ENCODE measurements at regions not wholly inside any gene's neighbourhood (a gene's known extent, or its start where the extent isn't known, plus 50 kb on each side); places are given as distances from the start of the nearest gene placed in this dataset.
A peak's percentile ranks its signal among the peaks of the same experiment; 100 is the strongest.

DNA sequence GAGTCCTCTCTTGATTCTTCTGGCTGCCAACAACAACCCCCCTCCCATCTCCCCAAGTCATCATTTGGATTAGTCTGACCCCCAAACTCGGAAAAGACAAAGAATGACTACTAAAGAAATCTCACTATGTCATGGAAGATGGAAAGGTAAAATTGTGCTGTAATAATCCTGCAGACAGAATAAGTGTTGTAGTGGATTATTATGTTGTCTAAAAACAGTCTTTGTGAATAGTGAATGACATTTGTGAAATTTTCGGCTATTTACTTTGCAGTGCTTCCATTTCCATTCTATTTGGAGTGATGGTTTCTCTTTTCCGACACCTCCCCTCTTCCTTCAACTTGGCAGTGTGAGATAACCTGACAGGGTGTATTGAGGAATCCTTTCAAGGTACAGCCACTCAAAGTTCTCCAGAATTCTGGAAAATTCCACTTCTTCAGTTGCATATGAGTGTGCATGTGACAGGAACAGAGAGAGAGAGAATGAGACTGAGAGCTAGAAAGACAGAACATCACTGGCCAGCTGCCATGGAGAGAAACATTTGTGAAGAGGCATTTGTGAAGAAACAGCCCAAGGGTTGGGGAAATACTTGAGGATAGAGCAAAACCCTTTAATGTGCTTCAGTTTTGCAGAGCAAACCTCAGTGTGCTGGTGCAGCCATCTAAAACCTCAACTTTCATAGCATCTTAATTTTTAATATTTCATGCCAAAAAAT, 141.9 kb upstream of the DLX2 start:
- Histone ChIP-seq H3K27ac (no peak overlapping the region), H3K9me3 (replicated peaks) (peaks cover 5% of the 10 kb centered on the region; the same call in 1 of the 2 replicates), H3K36me3 (no peaks in the 10 kb centered on the region), H3K4me3 (no peak overlapping the region), H3K27me3 (replicated peaks) (no peaks in the 10 kb centered on the region), H3K4me1 (replicated peaks) (peaks cover 51% of the 10 kb centered on the region)
- DNase-seq (ENCODE audit: low read depth in 1 of 2, low spot score in 2 of 2): no peak

DNA sequence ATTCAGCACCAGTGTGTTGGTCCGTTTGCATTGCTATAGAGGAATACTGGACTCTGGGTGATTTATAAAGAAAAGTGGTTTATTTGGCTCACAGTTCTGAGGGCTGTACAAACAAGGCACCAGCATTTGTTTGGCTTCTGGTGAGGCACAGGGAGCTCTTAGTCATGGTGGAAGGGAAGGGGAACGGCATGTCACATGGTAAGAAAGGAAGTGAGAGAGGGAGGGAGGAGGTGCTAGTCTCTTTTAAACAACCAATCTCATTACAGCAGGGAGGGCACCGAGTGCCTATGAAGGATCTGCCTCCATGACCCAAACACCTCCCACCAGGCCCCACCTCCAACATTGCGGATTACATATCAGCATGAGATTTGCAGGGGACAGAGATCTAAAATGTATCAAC, 143.9 kb upstream of the DLX2 start:
- Histone ChIP-seq H3K36me3 (no peaks in the 10 kb centered on the region), H3K4me3 (no peak overlapping the region), H3K27me3 (replicated peaks) (no peaks in the 10 kb centered on the region), H3K4me1 (replicated peaks) (peaks cover 54% of the 10 kb centered on the region), H3K9me3 (replicated peaks) (peaks cover 5% of the 10 kb centered on the region; the same call in 1 of the 2 replicates), H3K27ac (peak overlapping the region; percentile 13; the same call in 1 of the 2 replicates)
- no peak for DNase-seq (ENCODE audit: low read depth in 1 of 2, low spot score in 2 of 2)

- Histone ChIP-seq H3K4me1 (replicated peaks) (peaks cover 60% of the 10 kb centered on the region), H3K27me3 (replicated peaks) (no peaks in the 10 kb centered on the region), H3K27ac (no peak overlapping the region), H3K36me3 (no peaks in the 10 kb centered on the region), H3K4me3 (no peak overlapping the region), H3K9me3 (replicated peaks) (peaks cover 5% of the 10 kb centered on the region; the same call in 1 of the 2 replicates)
- no peak for DNase-seq (ENCODE audit: low read depth in 1 of 2, low spot score in 2 of 2)
These were observed 144.5 kb upstream of the DLX2 start for GRCh38 chr2:172247203-172247602.

- DNase-seq (ENCODE audit: low read depth in 1 of 2, low spot score in 2 of 2): no peak
- peaks cover 70% of the 10 kb centered on the region for H3K4me1 ChIP-seq (replicated peaks)
These were observed 145.7 kb upstream of the DLX2 start for GRCh38 chr2:172248381-172248780.

GRCh38 chr2:172248785-172249187, 146.1 kb upstream of the DLX2 start:
- peak in 1 of 2 experiments; percentile 52 for DNase-seq (ENCODE audit: low read depth in 1 of 2, low spot score in 2 of 2)
- H3K27ac ChIP-seq: peak overlapping the region; percentile 89
- H3K36me3 ChIP-seq: no peaks in the 10 kb centered on the region
- H3K4me3 ChIP-seq: no peak overlapping the region
- H3K4me1 ChIP-seq (replicated peaks): peaks cover 74% of the 10 kb centered on the region
- H3K27me3 ChIP-seq (replicated peaks): no peaks in the 10 kb centered on the region
- H3K9me3 ChIP-seq (replicated peaks): peaks cover 5% of the 10 kb centered on the region; the same call in 1 of the 2 replicates

More at GRCh38 chr2:172248381-172248780, 145.7 kb upstream of the DLX2 start:
- H3K9me3 ChIP-seq (replicated peaks): peaks cover 5% of the 10 kb centered on the region; the same call in 1 of the 2 replicates
- H3K36me3 ChIP-seq: no peaks in the 10 kb centered on the region
- H3K27me3 ChIP-seq (replicated peaks): no peaks in the 10 kb centered on the region
- H3K4me3 ChIP-seq: no peak overlapping the region
- peak overlapping the region; percentile 28; the same call in 1 of the 2 replicates for H3K27ac ChIP-seq

GRCh38 chr2:172249334-172249733, 146.6 kb upstream of the DLX2 start:
- Histone ChIP-seq H3K27me3 (replicated peaks) (no peaks in the 10 kb centered on the region), H3K9me3 (replicated peaks) (peaks cover 5% of the 10 kb centered on the region; the same call in 1 of the 2 replicates), H3K4me3 (no peak overlapping the region), H3K36me3 (no peaks in the 10 kb centered on the region), H3K4me1 (replicated peaks) (peaks cover 79% of the 10 kb centered on the region), H3K27ac (peak overlapping the region; percentile 89)
- DNase-seq (ENCODE audit: low read depth in 1 of 2, low spot score in 2 of 2): no peak

DNA sequence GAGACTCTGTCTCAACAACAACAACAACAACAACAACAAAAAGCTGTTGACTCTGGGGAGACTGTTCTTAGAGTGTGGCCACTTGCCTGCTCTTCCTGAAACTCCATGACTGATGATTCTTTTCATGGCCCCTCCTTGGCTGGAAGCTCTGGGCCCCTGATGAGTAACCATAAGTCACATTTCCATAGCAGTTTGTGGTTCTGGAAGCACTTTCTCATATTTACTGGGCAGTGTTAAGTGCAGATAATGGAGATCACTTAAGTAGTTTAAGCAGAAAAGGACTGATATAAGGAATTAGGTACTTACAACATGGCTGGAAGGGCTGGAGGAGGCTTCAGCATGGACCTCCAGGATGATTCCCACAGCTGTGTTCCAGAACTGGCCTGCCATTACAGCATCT, 147.3 kb upstream of the DLX2 start:
- Histone ChIP-seq H3K27me3 (replicated peaks) (no peaks in the 10 kb centered on the region), H3K4me3 (no peak overlapping the region), H3K36me3 (no peaks in the 10 kb centered on the region), H3K27ac (peak overlapping the region; percentile 89), H3K4me1 (replicated peaks) (peaks cover 79% of the 10 kb centered on the region), H3K9me3 (replicated peaks) (peaks cover 5% of the 10 kb centered on the region; the same call in 1 of the 2 replicates)
- DNase-seq (ENCODE audit: low read depth in 1 of 2, low spot score in 2 of 2): peak in 1 of 2 experiments; percentile 58

GRCh38 chr2:172251231-172251630, 148.5 kb upstream of the DLX2 start:
- peak in 1 of 2 experiments; percentile 75 for DNase-seq (ENCODE audit: low read depth in 1 of 2, low spot score in 2 of 2)
- H3K27me3 ChIP-seq (replicated peaks): no peaks in the 10 kb centered on the region
- peak overlapping the region; percentile 89 for H3K27ac ChIP-seq
- no peaks in the 10 kb centered on the region for H3K36me3 ChIP-seq
- no peak overlapping the region for H3K4me3 ChIP-seq
- H3K4me1 ChIP-seq (replicated peaks): peaks cover 78% of the 10 kb centered on the region
- H3K9me3 ChIP-seq (replicated peaks): peaks cover 5% of the 10 kb centered on the region; the same call in 1 of the 2 replicates

DNA sequence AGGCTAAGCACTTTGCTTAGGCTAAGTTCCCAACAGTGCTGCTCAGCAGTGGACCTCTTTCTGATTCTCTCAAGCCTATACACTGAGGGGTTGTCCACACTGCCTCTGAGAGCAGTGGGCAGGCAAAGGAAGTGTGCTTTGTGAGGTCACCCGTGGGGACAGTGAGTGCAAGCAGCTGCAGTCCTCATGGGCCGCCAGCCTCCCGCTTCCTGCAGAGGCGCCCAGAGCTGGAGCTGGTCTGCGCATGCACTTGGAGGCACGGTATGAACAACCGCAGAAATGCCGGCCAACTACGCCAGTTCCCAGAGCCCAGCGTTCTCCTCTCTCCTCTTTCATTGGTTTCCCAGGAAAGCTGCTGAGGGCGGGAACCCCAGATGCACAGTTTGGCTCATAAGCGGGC, 149.5 kb upstream of the DLX2 start:
- no peak for DNase-seq (ENCODE audit: low read depth in 1 of 2, low spot score in 2 of 2)
- peaks cover 69% of the 10 kb centered on the region for H3K4me1 ChIP-seq (replicated peaks)

DNA sequence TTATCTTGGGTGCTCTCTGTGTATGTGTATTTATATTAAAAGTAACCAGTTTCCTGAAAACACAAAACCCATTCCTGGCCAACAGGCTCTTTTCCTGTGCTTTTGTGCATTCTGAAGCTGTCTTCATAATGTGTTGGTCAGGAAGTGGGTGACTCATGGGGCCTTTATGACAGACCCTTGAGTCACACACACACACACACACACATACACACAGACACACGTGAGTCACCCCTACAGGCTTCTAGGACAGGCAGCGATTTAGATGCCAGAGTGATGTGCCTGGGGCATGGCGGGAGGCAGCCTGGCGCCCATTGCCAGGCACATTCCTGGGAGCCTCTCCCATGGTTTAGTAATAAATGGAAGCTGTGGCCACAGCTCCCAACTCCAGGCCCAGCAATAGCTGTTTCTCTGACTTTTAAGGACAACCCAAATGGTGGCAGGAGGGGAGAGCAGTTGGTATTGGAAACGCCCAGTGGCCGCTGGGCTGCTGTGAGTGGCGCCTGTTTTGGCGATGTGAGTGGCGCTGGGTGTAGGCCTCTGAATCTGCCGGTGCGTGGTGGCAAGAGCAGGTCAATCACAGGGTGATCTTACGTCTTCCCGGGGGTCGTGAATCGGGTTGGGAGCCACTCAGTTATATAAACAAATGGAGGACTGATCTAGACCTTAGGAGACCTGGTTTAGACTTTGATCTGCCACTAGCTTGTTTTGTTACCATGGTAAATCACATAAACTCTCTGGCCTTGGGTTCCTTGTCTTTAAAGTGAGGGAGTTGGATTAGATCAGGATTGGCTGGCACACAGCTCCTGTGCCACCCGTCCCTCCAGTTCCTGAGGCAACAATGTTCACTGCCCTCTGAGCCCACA, 150.7 kb upstream of the DLX2 start:
- Histone ChIP-seq H3K9me3 (replicated peaks) (no peaks in the 10 kb centered on the region), H3K27me3 (replicated peaks) (no peaks in the 10 kb centered on the region), H3K4me3 (no peak overlapping the region), H3K27ac (peak overlapping the region; percentile 89), H3K4me1 (replicated peaks) (peaks cover 57% of the 10 kb centered on the region), H3K36me3 (no peaks in the 10 kb centered on the region)
- peak; percentile 96 to 97 for DNase-seq (ENCODE audit: low read depth in 1 of 2, low spot score in 2 of 2)

More for the DNA sequence above, 149.5 kb upstream of the DLX2 start:
- H3K9me3 ChIP-seq (replicated peaks): no peaks in the 10 kb centered on the region
- H3K4me3 ChIP-seq: no peak overlapping the region
- H3K27ac ChIP-seq: peak overlapping the region; percentile 89
- H3K27me3 ChIP-seq (replicated peaks): no peaks in the 10 kb centered on the region
- H3K36me3 ChIP-seq: no peaks in the 10 kb centered on the region

- no peak for DNase-seq (ENCODE audit: low read depth in 1 of 2, low spot score in 2 of 2)
- no peak overlapping the region for H3K27ac ChIP-seq
- H3K27me3 ChIP-seq (replicated peaks): no peaks in the 10 kb centered on the region
- H3K36me3 ChIP-seq: no peaks in the 10 kb centered on the region
- no peak overlapping the region for H3K4me3 ChIP-seq
- no peaks in the 10 kb centered on the region for H3K9me3 ChIP-seq (replicated peaks)
- peaks cover 28% of the 10 kb centered on the region for H3K4me1 ChIP-seq (replicated peaks)
These were observed 154.2 kb upstream of the DLX2 start for GRCh38 chr2:172256886-172257285.

GRCh38 chr2:172259827-172260226, 157.1 kb upstream of the DLX2 start:
- Histone ChIP-seq H3K9me3 (replicated peaks) (peaks cover 3% of the 10 kb centered on the region; the same call in 1 of the 2 replicates), H3K36me3 (no peaks in the 10 kb centered on the region), H3K27ac (no peak overlapping the region), H3K4me1 (replicated peaks) (peaks cover 6% of the 10 kb centered on the region; the same call in 1 of the 2 replicates), H3K4me3 (no peak overlapping the region), H3K27me3 (replicated peaks) (no peaks in the 10 kb centered on the region)
- DNase-seq (ENCODE audit: low read depth in 1 of 2, low spot score in 2 of 2): no peak

DNA sequence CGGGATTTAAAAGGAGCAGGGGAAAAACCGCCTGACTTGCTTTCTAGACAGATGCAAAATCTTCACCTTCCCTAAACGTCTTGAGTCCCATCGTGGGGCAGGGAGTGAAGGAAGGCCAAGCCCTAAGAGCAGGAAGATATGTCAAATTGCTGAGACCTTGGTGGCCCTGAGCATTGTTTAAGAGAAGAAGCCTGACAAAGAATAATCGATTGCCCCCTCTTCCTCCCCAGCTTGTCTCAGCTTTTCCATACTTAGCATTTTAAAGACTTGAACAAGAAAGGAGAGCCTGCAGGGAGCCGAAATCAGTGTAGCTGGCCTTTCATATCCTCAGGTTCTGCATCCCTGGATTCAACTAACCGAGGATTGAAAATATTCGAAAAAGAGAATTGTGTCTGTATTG, 157.6 kb upstream of the DLX2 start:
- H3K36me3 ChIP-seq: no peaks in the 10 kb centered on the region
- H3K9me3 ChIP-seq (replicated peaks): peaks cover 3% of the 10 kb centered on the region; the same call in 1 of the 2 replicates
- no peak for DNase-seq (ENCODE audit: low read depth in 1 of 2, low spot score in 2 of 2)
- no peak overlapping the region for H3K27ac ChIP-seq
- H3K27me3 ChIP-seq (replicated peaks): no peaks in the 10 kb centered on the region
- H3K4me3 ChIP-seq: no peak overlapping the region
- H3K4me1 ChIP-seq (replicated peaks): peaks cover 6% of the 10 kb centered on the region; the same call in 1 of the 2 replicates

All from SJSA1 (cell line).